HUES6 (cell line): ENCODE measurements at regions not wholly inside any gene's neighbourhood (a gene's known extent, or its start where the extent isn't known, plus 50 kb on each side); places are given as distances from the start of the nearest gene placed in this dataset.

Experiments used
- H3K27ac ChIP-seq: 2 replicates; pipeline ENCODE4 v1.7.0; 2013; ENCODE audit warnings: low read depth, mild to moderate bottlenecking, low read length, inconsistent platforms
- H3K27me3 ChIP-seq: 2 replicates; pipeline ENCODE4 v1.6.1; 2013; ENCODE audit warnings: low read length; ENCODE audit not compliant: control insufficient read depth, insufficient read depth
- H3K36me3 ChIP-seq: 2 replicates; pipeline ENCODE4 v1.6.1; 2013; ENCODE audit warnings: low read length; ENCODE audit not compliant: control insufficient read depth, insufficient read depth
- H3K4me1 ChIP-seq: 2 replicates; pipeline ENCODE4 v1.6.1; 2013; ENCODE audit warnings: low read length; ENCODE audit not compliant: control insufficient read depth, insufficient read depth
- H3K4me3 ChIP-seq: 2 replicates; pipeline ENCODE4 v1.5.1; 2013; ENCODE audit warnings: low read depth, low read length
- H3K9ac ChIP-seq: one replicate; pipeline ENCODE4 v1.6.1; 2013; ENCODE audit warnings: mild to moderate bottlenecking, low read length
- H3K9me3 ChIP-seq: 2 replicates; pipeline ENCODE4 v1.6.1; 2013; ENCODE audit warnings: low read depth, low read length; ENCODE audit not compliant: control insufficient read depth, insufficient read depth

- no peak overlapping the region for H3K9ac ChIP-seq
- peaks cover 2% of the 10 kb centered on the region; the same call in 1 of the 2 replicates for H3K9me3 ChIP-seq
- no peak overlapping the region for H3K27ac ChIP-seq
- H3K4me1 ChIP-seq, result 0 out of 2 replicates have a peak, but pooled peaks cover 4% of the 10 kb centered on the region
- no peak overlapping the region for H3K4me3 ChIP-seq
- H3K36me3 ChIP-seq, result no peaks in the 10 kb centered on the region
- no peaks in the 10 kb centered on the region for H3K27me3 ChIP-seq
These were observed 367.3 kb downstream of the GRIA2 start for GRCh38 chr4:157587681-157588423.

- H3K9ac ChIP-seq, result no peak overlapping the region
- H3K36me3 ChIP-seq, result no peaks in the 10 kb centered on the region
- no peak overlapping the region for H3K27ac ChIP-seq
- H3K27me3 ChIP-seq, result no peaks in the 10 kb centered on the region
- no peak overlapping the region for H3K4me3 ChIP-seq
- H3K9me3 ChIP-seq, result peaks cover 4% of the 10 kb centered on the region; the same call in 1 of the 2 replicates
- no peaks in the 10 kb centered on the region for H3K4me1 ChIP-seq
These were observed 361.6 kb downstream of the GRIA2 start for GRCh38 chr4:157582141-157582540.

- Histone ChIP-seq H3K27ac (no peak overlapping the region), H3K4me1 (no peaks in the 10 kb centered on the region), H3K36me3 (no peaks in the 10 kb centered on the region), H3K4me3 (no peak overlapping the region), H3K9me3 (peaks cover 6% of the 10 kb centered on the region; the same call in 1 of the 2 replicates), H3K9ac (no peak overlapping the region), H3K27me3 (no peaks in the 10 kb centered on the region)
These were observed 356.2 kb downstream of the GRIA2 start for GRCh38 chr4:157576671-157577217.

GRCh38 chr4:157575339-157575738 is 354.8 kb downstream of the GRIA2 start:
- Histone ChIP-seq H3K27ac (no peak overlapping the region), H3K4me3 (no peak overlapping the region), H3K4me1 (no peaks in the 10 kb centered on the region), H3K9ac (no peak overlapping the region), H3K9me3 (peaks cover 6% of the 10 kb centered on the region; the same call in 1 of the 2 replicates), H3K36me3 (no peaks in the 10 kb centered on the region), H3K27me3 (no peaks in the 10 kb centered on the region)

- no peaks in the 10 kb centered on the region for H3K36me3 ChIP-seq
- no peak overlapping the region for H3K9ac ChIP-seq
- no peak overlapping the region for H3K27ac ChIP-seq
- H3K27me3 ChIP-seq, result no peaks in the 10 kb centered on the region
- no peaks in the 10 kb centered on the region for H3K4me1 ChIP-seq
- H3K4me3 ChIP-seq, result no peak overlapping the region
- H3K9me3 ChIP-seq, result peaks cover 6% of the 10 kb centered on the region; the same call in 1 of the 2 replicates
These were observed 354.1 kb downstream of the GRIA2 start for GRCh38 chr4:157574606-157575005.

- no peaks in the 10 kb centered on the region for H3K27me3 ChIP-seq
- peaks cover 6% of the 10 kb centered on the region; the same call in 1 of the 2 replicates for H3K9me3 ChIP-seq
- H3K4me3 ChIP-seq, result no peak overlapping the region
- H3K36me3 ChIP-seq, result no peaks in the 10 kb centered on the region
- H3K27ac ChIP-seq, result no peak overlapping the region
- no peaks in the 10 kb centered on the region for H3K4me1 ChIP-seq
- H3K9ac ChIP-seq, result no peak overlapping the region
These were observed 352.4 kb downstream of the GRIA2 start for GRCh38 chr4:157572951-157573350.

GRCh38 chr4:157572284-157572683 is 351.8 kb downstream of the GRIA2 start:
- no peak overlapping the region for H3K9ac ChIP-seq
- H3K9me3 ChIP-seq, result peaks cover 6% of the 10 kb centered on the region; the same call in 1 of the 2 replicates
- no peak overlapping the region for H3K27ac ChIP-seq
- H3K4me1 ChIP-seq, result no peaks in the 10 kb centered on the region
- H3K36me3 ChIP-seq, result no peaks in the 10 kb centered on the region
- no peak overlapping the region for H3K4me3 ChIP-seq
- no peaks in the 10 kb centered on the region for H3K27me3 ChIP-seq

GRCh38 chr4:157564771-157565170 is 344.2 kb downstream of the GRIA2 start:
- Histone ChIP-seq H3K4me3 (no peak overlapping the region), H3K9ac (no peak overlapping the region), H3K27me3 (no peaks in the 10 kb centered on the region), H3K4me1 (no peaks in the 10 kb centered on the region), H3K9me3 (no peaks in the 10 kb centered on the region), H3K36me3 (no peaks in the 10 kb centered on the region), H3K27ac (no peak overlapping the region)

- Histone ChIP-seq H3K4me1 (no peaks in the 10 kb centered on the region), H3K27ac (no peak overlapping the region), H3K4me3 (no peak overlapping the region), H3K27me3 (no peaks in the 10 kb centered on the region), H3K9ac (no peak overlapping the region), H3K9me3 (no peaks in the 10 kb centered on the region), H3K36me3 (no peaks in the 10 kb centered on the region)
These were observed 343.7 kb downstream of the GRIA2 start for GRCh38 chr4:157564218-157564617.

- Histone ChIP-seq H3K27me3 (no peaks in the 10 kb centered on the region), H3K9ac (no peak overlapping the region), H3K27ac (no peak overlapping the region), H3K4me1 (peaks cover 12% of the 10 kb centered on the region), H3K4me3 (no peak overlapping the region), H3K36me3 (no peaks in the 10 kb centered on the region), H3K9me3 (no peaks in the 10 kb centered on the region)
These were observed 337.5 kb downstream of the GRIA2 start for GRCh38 chr4:157558016-157558415.

GRCh38 chr4:157550028-157550427 is 329.5 kb downstream of the GRIA2 start:
- Histone ChIP-seq H3K9me3 (no peaks in the 10 kb centered on the region), H3K36me3 (no peaks in the 10 kb centered on the region), H3K9ac (no peak overlapping the region), H3K27me3 (no peaks in the 10 kb centered on the region), H3K4me3 (no peak overlapping the region), H3K4me1 (no peaks in the 10 kb centered on the region), H3K27ac (no peak overlapping the region)
